Neural cell (in vitro differentiated cells): ENCODE measurements at regions not wholly inside any gene's neighbourhood (a gene's known extent, or its start where the extent isn't known, plus 50 kb on each side); places are given as distances from the start of the nearest gene placed in this dataset.

Experiments used
- CTCF ChIP-seq: fragments of 450-650 bp; IDR thresholded peaks from 2 replicates; pipeline ENCODE4 v1.5.1; 2014; ENCODE audit warnings: antibody characterized with exemption, mild to moderate bottlenecking, moderate library complexity; ENCODE audit not compliant: poor library complexity, severe bottlenecking
- EP300 ChIP-seq: fragments of 450-650 bp; conservative IDR thresholded peaks from 2 replicates; pipeline ENCODE4 v1.6.1; 2014; ENCODE audit warnings: antibody characterized with exemption, mild to moderate bottlenecking, moderate library complexity; ENCODE audit not compliant: poor library complexity, severe bottlenecking

GRCh38 chr20:51111290-51111689 lies 88.4 kb upstream of the KCNG1 start:
- TF ChIP-seq EP300, result no peak
- no peak for TF ChIP-seq CTCF
